Fibroblast of the aortic adventitia (primary cell): ENCODE measurements at regions not wholly inside any gene's neighbourhood (a gene's known extent, or its start where the extent isn't known, plus 50 kb on each side); places are given as distances from the start of the nearest gene placed in this dataset.

Source experiments
- DNase-seq: peaks from one replicate; pipeline ENCODE4 v3.0.0-alpha.2; 2010; ENCODE audit warnings: low read depth
- H3K4me3 ChIP-seq: 2 replicates; pipeline ENCODE4 v1.5.1; 2011; ENCODE audit warnings: low read depth, mild to moderate bottlenecking, control low read depth, low read length, moderate library complexity
- TF ChIP-seq, protein P1 (sequence below): IDR thresholded peaks from 2 replicates; pipeline ENCODE4 v1.5.1; 2011; ENCODE audit warnings: mild to moderate bottlenecking, low read length, control low read depth, inconsistent platforms; ENCODE audit not compliant: insufficient read depth

DNA sequence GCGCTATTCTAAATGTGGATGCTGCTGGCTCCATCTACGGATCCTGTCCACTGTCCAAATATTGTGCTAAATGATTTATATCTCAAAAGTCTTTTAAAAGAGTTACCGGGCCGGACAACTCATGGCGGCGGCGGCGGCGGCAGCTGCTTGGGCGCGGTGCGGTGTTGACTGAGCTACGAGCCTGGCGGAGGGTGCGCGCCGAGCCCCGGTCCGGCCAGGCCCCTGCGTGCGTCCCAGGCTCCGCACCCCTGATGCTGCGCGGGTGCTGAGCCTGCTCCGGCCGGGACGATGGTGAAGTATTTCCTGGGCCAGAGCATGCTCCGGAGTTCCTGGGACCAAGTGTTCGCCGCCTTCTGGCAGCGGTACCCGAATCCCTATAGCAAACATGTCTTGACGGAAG lies 303.4 kb downstream of the CENPW start:
- TF ChIP-seq, protein P1, sequence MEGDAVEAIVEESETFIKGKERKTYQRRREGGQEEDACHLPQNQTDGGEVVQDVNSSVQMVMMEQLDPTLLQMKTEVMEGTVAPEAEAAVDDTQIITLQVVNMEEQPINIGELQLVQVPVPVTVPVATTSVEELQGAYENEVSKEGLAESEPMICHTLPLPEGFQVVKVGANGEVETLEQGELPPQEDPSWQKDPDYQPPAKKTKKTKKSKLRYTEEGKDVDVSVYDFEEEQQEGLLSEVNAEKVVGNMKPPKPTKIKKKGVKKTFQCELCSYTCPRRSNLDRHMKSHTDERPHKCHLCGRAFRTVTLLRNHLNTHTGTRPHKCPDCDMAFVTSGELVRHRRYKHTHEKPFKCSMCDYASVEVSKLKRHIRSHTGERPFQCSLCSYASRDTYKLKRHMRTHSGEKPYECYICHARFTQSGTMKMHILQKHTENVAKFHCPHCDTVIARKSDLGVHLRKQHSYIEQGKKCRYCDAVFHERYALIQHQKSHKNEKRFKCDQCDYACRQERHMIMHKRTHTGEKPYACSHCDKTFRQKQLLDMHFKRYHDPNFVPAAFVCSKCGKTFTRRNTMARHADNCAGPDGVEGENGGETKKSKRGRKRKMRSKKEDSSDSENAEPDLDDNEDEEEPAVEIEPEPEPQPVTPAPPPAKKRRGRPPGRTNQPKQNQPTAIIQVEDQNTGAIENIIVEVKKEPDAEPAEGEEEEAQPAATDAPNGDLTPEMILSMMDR = no peak
- H3K4me3 ChIP-seq = no peak overlapping the region
- DNase-seq = no peak

DNA sequence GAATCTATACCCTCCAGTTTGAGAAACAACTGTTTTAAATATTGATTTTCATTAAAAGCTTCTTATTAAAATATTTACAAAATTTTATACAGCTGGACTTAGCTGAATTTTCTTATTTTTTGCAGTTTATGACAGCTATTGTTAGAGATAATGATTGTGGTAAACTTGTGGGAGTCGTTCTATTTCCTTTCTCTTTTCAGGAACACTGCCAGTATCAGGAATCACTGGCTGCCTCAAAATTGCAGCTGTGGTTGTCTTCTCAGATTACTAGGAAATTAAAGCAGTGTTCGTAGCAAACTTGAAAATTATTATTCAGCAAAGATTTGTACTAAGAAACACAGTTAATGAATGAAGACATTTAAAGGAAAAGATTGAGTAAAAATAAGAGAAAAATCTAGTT lies 311.0 kb downstream of the CENPW start:
- no peak overlapping the region for H3K4me3 ChIP-seq
- DNase-seq = peak; percentile 51
- TF ChIP-seq, protein P1 = no peak

DNA sequence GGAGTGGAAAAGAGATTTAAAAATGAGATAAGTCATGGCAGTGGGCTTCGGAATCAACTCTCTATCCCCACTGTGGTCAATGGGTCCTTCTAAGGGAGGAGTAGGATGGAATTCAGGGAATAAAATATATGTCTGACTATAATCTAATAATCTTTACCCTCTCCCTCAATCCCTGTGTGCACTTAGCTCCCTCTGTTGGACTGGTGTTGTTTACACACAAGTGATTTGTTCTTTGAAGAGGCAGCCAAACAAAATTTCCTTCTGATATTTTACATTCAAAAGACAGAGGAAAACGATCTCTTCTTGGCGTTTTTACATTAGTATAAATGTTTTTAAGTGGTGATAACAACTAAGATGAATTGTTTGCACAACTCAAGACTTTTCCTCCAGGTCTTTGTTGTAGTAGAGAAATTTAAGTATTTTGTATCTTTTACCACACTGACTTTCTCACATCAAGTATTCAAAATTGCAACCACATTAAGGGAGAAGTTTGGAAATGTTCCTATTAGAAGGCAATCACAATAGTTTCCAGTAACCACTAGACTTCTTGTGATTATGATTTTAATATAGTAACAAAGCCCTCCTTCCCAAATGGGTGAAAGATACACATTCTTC lies 317.8 kb downstream of the CENPW start:
- DNase-seq = peak; percentile 91
- TF ChIP-seq, protein P1 = peak; percentile 64
- no peak overlapping the region for H3K4me3 ChIP-seq

DNA sequence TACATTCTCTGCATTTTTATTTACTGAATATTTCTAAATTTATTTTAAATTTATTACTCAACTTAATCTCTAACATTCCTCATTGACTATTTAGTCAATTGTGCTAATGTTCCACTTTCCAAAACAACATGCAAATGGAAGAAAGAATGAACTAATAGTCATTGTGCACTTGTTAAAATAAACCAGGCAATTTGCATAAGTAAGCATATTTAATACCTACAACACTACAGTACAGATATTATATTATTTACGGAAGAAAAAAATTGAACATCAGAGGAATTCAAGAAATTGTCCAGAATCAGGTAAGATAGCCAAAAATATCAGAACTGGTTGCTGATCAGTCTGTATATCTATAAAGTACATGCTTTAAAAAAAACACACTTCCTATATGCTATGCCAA lies 320.5 kb downstream of the CENPW start:
- H3K4me3 ChIP-seq = no peak overlapping the region
- TF ChIP-seq, protein P1 = no peak
- no peak for DNase-seq

DNA sequence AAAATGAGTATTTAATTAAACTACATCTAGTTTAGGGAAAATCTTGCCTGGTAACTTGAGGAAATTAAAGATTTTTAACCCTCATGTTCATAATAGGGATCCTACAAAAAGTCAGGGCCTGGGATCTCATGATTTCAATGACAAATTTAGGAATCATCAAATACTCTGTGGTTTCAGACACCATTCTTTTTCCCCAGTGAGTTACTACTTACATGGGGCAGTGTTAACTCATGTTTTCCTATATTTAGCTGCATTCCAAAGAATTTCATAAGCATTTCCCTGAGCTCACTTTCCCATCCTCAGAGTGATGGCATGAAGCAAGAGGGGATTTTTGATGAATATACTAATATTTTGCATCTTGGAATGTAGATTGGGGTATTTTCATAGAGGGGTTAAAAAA lies 321.7 kb downstream of the CENPW start:
- DNase-seq = peak; percentile 88
- H3K4me3 ChIP-seq = no peak overlapping the region
- TF ChIP-seq, protein P1 = no peak

DNA sequence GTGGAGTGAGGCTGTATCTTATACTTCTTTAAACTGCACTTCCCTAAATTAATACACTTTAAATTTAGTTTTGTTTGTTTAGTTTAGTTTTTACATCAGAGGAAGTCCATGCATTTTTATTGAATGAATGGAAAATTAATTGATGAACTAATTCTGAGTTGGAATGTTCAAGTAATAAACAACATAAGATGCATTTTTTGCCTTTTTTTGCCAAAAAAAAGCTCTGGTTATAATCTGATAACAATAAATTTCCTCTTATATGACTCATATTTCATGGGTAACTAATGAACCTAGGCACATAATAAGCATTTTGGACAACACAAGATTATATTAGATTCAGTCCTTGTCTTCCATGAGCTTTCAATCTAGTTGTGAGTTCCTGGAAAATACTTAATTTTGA lies 323.1 kb downstream of the CENPW start:
- TF ChIP-seq, protein P1 = no peak
- H3K4me3 ChIP-seq = no peak overlapping the region
- peak; percentile 9 for DNase-seq

DNA sequence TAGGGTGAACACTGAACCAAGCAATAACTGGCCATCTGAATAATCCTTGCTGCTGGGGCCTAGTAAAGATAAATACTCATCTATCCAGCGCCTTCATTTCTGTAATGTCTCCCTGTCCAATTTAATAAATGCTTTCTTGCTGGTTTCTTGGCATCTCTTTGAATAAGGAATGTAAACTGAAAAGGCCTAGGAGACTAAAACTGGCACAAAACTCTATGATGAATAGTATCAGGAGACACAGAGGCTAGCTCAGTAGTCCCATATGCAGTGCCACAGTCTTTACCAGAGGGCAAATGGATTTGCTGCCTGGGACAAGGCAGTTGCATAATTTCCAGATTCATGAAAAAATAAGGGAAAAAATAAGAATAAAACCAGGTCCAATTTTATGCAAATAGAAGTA lies 324.4 kb downstream of the CENPW start:
- DNase-seq = peak; percentile 73
- TF ChIP-seq, protein P1 = no peak
- H3K4me3 ChIP-seq = no peak overlapping the region
